ENCODE measurements at regions not wholly inside any gene's neighbourhood (a gene's known extent, or its start where the extent isn't known, plus 50 kb on each side); places are given as distances from the start of the nearest gene placed in this dataset.

GRCh38 chr18:40013001-40013609, 1941.9 kb upstream of the PIK3C3 start:
- ChIA-PET CTCF (no interaction called here), POLR2A (no interaction called here)
- no peak for DNase-seq (ENCODE audit: extremely low spot score)
- no peak for TF ChIP-seq ZNF384 (IDR thresholded peaks at IDR 0.05)
- no peak for TF ChIP-seq HDGF (IDR thresholded peaks at IDR 0.05; ENCODE audit: borderline replicate concordance)
- TF ChIP-seq PKNOX1 (IDR thresholded peaks at IDR 0.05): no peak
- TF ChIP-seq ARNT (IDR thresholded peaks at IDR 0.05): no peak
- no peak for TF ChIP-seq CTBP1 (IDR thresholded peaks at IDR 0.05; ENCODE audit: borderline replicate concordance)
- no peak for TF ChIP-seq SP1 (IDR thresholded peaks at IDR 0.05)

DNA sequence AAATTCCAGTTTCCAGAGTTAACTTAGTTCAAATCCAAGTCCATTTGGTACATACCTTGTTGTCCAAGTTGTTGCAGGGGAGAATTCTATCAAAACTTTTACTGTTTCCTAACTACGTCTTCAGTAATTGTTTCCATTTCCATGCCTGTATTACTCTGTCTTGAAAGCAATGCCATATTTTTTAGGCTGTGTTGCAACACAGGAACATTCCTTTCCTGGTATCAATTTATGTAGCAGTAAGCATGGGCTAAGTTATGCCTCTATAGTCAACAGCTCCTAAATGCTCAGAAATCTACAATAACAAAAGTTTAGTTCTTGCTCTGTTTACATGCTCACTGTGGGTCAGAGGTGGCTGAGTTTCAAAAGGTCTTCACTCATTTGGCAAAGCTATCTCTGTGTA, 1943.8 kb upstream of the PIK3C3 start:
- CTCF ChIA-PET: no interaction called here
- POLR2A ChIA-PET: no interaction called here
- TF ChIP-seq FOXA1 (IDR thresholded peaks at IDR 0.05) (no peak), FOXM1 (IDR thresholded peaks at IDR 0.05; ENCODE audit: borderline replicate concordance) (no peak), PKNOX1 (IDR thresholded peaks at IDR 0.05) (no peak), L3MBTL2 (conservative IDR thresholded peaks at IDR 0.05) (no peak), BHLHE40 (IDR thresholded peaks at IDR 0.05; ENCODE audit: borderline replicate concordance) (no peak), SUZ12 (IDR thresholded peaks at IDR 0.05) (no peak), LEF1 (IDR thresholded peaks at IDR 0.05; ENCODE audit: borderline replicate concordance) (no peak), NFRKB (IDR thresholded peaks at IDR 0.05) (no peak), FOXK2 (IDR thresholded peaks at IDR 0.05) (no peak), TARDBP (IDR thresholded peaks at IDR 0.05) (no peak), ARNT (IDR thresholded peaks at IDR 0.05) (no peak), ZNF384 (IDR thresholded peaks at IDR 0.05) (no peak), HDGF (IDR thresholded peaks at IDR 0.05; ENCODE audit: borderline replicate concordance) (no peak), ELF4 (IDR thresholded peaks at IDR 0.05) (no peak), SP1 (IDR thresholded peaks at IDR 0.05) (no peak), CTBP1 (IDR thresholded peaks at IDR 0.05; ENCODE audit: borderline replicate concordance) (no peak)
- no peak for DNase-seq (ENCODE audit: extremely low spot score)

GRCh38 chr18:40006634-40007033, 1948.4 kb upstream of the PIK3C3 start:
- TF ChIP-seq ELF4 (IDR thresholded peaks at IDR 0.05) (no peak), SUZ12 (IDR thresholded peaks at IDR 0.05) (no peak), TARDBP (IDR thresholded peaks at IDR 0.05) (no peak), L3MBTL2 (conservative IDR thresholded peaks at IDR 0.05) (no peak), LEF1 (IDR thresholded peaks at IDR 0.05; ENCODE audit: borderline replicate concordance) (no peak), FOXA1 (IDR thresholded peaks at IDR 0.05) (no peak), FOXK2 (IDR thresholded peaks at IDR 0.05) (no peak), ARNT (IDR thresholded peaks at IDR 0.05) (no peak), CTBP1 (IDR thresholded peaks at IDR 0.05; ENCODE audit: borderline replicate concordance) (no peak), PKNOX1 (IDR thresholded peaks at IDR 0.05) (no peak), HDGF (IDR thresholded peaks at IDR 0.05; ENCODE audit: borderline replicate concordance) (no peak), BHLHE40 (IDR thresholded peaks at IDR 0.05; ENCODE audit: borderline replicate concordance) (no peak), FOXM1 (IDR thresholded peaks at IDR 0.05; ENCODE audit: borderline replicate concordance) (no peak), NFRKB (IDR thresholded peaks at IDR 0.05) (no peak), ZNF384 (IDR thresholded peaks at IDR 0.05) (no peak)
- POLR2A ChIA-PET: no interaction called here
- peak; percentile 28 for DNase-seq (ENCODE audit: extremely low spot score)
- CTCF ChIA-PET: interaction anchor here (0.6 to 1.0 kb wide), 2 partner anchors 27 to 384 kb away, joined by 3 read pairs; no protein-coding TSS in a partner anchor

DNA sequence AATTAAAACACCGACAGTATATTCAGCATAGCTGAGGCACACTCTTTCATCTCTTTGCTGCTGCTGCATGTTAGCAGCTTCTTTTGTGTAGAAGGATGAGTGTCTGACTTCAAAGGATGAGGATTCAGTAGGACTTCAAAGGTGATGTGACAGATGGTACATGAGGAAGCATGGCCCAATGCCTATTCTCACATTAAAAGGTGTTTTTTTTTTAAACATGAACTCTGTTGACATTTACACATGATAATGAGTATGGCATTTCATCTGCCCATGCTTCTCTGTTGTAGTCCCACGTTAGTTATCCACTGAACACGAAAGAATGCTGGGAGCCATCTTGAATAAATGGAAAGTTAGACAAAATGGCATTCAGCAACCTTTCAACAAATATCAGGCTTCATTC, 1950.8 kb upstream of the PIK3C3 start:
- ChIA-PET POLR2A (no interaction called here), CTCF (no interaction called here)
- TF ChIP-seq NFRKB (IDR thresholded peaks at IDR 0.05) (no peak), PKNOX1 (IDR thresholded peaks at IDR 0.05) (no peak), L3MBTL2 (conservative IDR thresholded peaks at IDR 0.05) (no peak), FOXK2 (IDR thresholded peaks at IDR 0.05) (no peak), ELF4 (IDR thresholded peaks at IDR 0.05) (no peak), SUZ12 (IDR thresholded peaks at IDR 0.05) (no peak), SP1 (IDR thresholded peaks at IDR 0.05) (no peak)
- DNase-seq (ENCODE audit: extremely low spot score): no peak

GRCh38 chr18:39998317-39998716, 1956.7 kb upstream of the PIK3C3 start:
- ChIA-PET POLR2A (no interaction called here), CTCF (no interaction called here)
- DNase-seq (ENCODE audit: extremely low spot score): no peak
- TF ChIP-seq ZNF384 (IDR thresholded peaks at IDR 0.05) (no peak), BHLHE40 (IDR thresholded peaks at IDR 0.05; ENCODE audit: borderline replicate concordance) (no peak), FOXK2 (IDR thresholded peaks at IDR 0.05) (no peak), FOXM1 (IDR thresholded peaks at IDR 0.05; ENCODE audit: borderline replicate concordance) (no peak), PKNOX1 (IDR thresholded peaks at IDR 0.05) (no peak), SP1 (IDR thresholded peaks at IDR 0.05) (no peak), ARNT (IDR thresholded peaks at IDR 0.05) (no peak), L3MBTL2 (conservative IDR thresholded peaks at IDR 0.05) (no peak), TARDBP (IDR thresholded peaks at IDR 0.05) (no peak), ELF4 (IDR thresholded peaks at IDR 0.05) (no peak), CTBP1 (IDR thresholded peaks at IDR 0.05; ENCODE audit: borderline replicate concordance) (no peak), SUZ12 (IDR thresholded peaks at IDR 0.05) (no peak), FOXA1 (IDR thresholded peaks at IDR 0.05) (no peak), LEF1 (IDR thresholded peaks at IDR 0.05; ENCODE audit: borderline replicate concordance) (no peak)

Data from HEK293T (cell line).